ENCODE measurements at regions not wholly inside any gene's neighbourhood (a gene's known extent, or its start where the extent isn't known, plus 50 kb on each side); places are given as distances from the start of the nearest gene placed in this dataset.

DNA sequence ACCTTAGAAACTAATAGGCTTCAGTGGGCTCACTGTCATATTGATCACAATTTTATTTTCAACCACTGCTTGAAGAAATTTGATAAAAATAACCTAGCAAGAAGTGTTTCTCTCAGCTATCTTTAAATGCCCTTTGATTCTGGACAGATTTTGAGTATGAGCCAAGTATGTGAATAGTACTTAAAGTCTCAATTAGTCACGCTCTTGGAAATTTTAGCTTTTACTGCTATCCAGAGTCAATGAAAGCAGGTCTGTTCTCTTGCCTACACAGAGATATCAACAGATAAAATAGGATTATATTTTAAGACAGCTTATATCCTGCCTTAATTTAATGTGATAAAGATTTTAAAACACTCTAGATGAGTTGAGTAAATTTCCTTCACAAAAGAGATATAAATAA, 337.3 kb downstream of the CBLN2 start:
- TF ChIP-seq CTCF (IDR thresholded peaks at IDR 0.05; ENCODE audit: low read depth, low read length) (no peak), POLR2A (IDR thresholded peaks at IDR 0.05; ENCODE audit: extremely low read depth, insufficient read length) (no peak), MAX (IDR thresholded peaks at IDR 0.05; ENCODE audit: low read depth, low read length) (no peak), MYC (IDR thresholded peaks at IDR 0.05; ENCODE audit: low read depth, low read length) (no peak)

Data from NB4 (cell line).